HepG2 (cell line): ENCODE measurements at regions not wholly inside any gene's neighbourhood (a gene's known extent, or its start where the extent isn't known, plus 50 kb on each side); places are given as distances from the start of the nearest gene placed in this dataset.
"Not testable (repeated sequence)": the region's sequence is repeated elsewhere in the genome, so short reads cannot be mapped to it uniquely, and the experiment has no call there.

ENCODE experiments used
- ARNTL ChIP-seq: sonication (generic); formaldehyde crosslinking; IDR thresholded peaks from 2 replicates; pipeline ENCODE4 v1.4.0; 2020; ENCODE audit warnings: mild to moderate bottlenecking, missing genetic modification reagents
- FOXJ3 ChIP-seq: sonication (generic); formaldehyde crosslinking; IDR thresholded peaks from 2 replicates; pipeline ENCODE4 v1.4.0; 2020; ENCODE audit warnings: missing genetic modification reagents, mild to moderate bottlenecking, borderline replicate concordance
- FOXM1 ChIP-seq: sonication (generic); formaldehyde crosslinking; IDR thresholded peaks from 2 replicates; pipeline ENCODE4 v1.5.0; 2020; ENCODE audit warnings: missing genetic modification reagents
- HNRNPH1 ChIP-seq: fragments of 200-400 bp; formaldehyde crosslinking; optimal IDR thresholded peaks from 2 replicates; pipeline ENCODE3; 2017; ENCODE audit warnings: mild to moderate bottlenecking, low read depth, low read length
- MAX ChIP-seq: IDR thresholded peaks from 2 replicates; pipeline ENCODE4 v1.6.1; 2012; ENCODE audit warnings: inconsistent platforms
- YY1 ChIP-seq: IDR thresholded peaks from 2 replicates; pipeline ENCODE4 v1.6.1; 2011; ENCODE audit warnings: low read length, low read depth, moderate library complexity, mild to moderate bottlenecking; ENCODE audit not compliant: insufficient read depth, insufficient replicate concordance
- ZBTB39 ChIP-seq: sonication (generic); formaldehyde crosslinking; IDR thresholded peaks from 2 replicates; pipeline ENCODE4 v1.5.0; 2020; ENCODE audit warnings: missing genetic modification reagents
- ZNF740 ChIP-seq: sonication (generic); formaldehyde crosslinking; IDR thresholded peaks from 2 replicates; pipeline ENCODE4 v1.4.0; 2020; ENCODE audit warnings: missing genetic modification reagents
- ZNF781 ChIP-seq: sonication (generic); formaldehyde crosslinking; IDR thresholded peaks from 2 replicates; pipeline ENCODE4 v1.5.1; 2020; ENCODE audit warnings: borderline replicate concordance, mild to moderate bottlenecking, missing genetic modification reagents; ENCODE audit errors: not compliant biosample characterization
- TF ChIP-seq, protein P1 (sequence below): sonication (generic); formaldehyde crosslinking; IDR thresholded peaks from 2 replicates; pipeline ENCODE4 v1.5.0; 2020; ENCODE audit warnings: mild to moderate bottlenecking, missing genetic modification reagents, moderate library complexity
- TF ChIP-seq, protein P2 (sequence below): sonication (generic); formaldehyde crosslinking; conservative IDR thresholded peaks from 2 replicates; pipeline ENCODE4 v1.4.0; 2020; ENCODE audit warnings: missing genetic modification reagents

- TF ChIP-seq FOXM1; ZNF781 (CRISPR knock-in tag); ZNF740 (CRISPR knock-in tag); MAX; FOXJ3 (CRISPR knock-in tag); ARNTL (CRISPR knock-in tag); HNRNPH1; YY1; ZBTB39: not testable (repeated sequence)
- TF ChIP-seq, protein P1, sequence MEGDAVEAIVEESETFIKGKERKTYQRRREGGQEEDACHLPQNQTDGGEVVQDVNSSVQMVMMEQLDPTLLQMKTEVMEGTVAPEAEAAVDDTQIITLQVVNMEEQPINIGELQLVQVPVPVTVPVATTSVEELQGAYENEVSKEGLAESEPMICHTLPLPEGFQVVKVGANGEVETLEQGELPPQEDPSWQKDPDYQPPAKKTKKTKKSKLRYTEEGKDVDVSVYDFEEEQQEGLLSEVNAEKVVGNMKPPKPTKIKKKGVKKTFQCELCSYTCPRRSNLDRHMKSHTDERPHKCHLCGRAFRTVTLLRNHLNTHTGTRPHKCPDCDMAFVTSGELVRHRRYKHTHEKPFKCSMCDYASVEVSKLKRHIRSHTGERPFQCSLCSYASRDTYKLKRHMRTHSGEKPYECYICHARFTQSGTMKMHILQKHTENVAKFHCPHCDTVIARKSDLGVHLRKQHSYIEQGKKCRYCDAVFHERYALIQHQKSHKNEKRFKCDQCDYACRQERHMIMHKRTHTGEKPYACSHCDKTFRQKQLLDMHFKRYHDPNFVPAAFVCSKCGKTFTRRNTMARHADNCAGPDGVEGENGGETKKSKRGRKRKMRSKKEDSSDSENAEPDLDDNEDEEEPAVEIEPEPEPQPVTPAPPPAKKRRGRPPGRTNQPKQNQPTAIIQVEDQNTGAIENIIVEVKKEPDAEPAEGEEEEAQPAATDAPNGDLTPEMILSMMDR, result not testable (repeated sequence)
- TF ChIP-seq, protein P2, sequence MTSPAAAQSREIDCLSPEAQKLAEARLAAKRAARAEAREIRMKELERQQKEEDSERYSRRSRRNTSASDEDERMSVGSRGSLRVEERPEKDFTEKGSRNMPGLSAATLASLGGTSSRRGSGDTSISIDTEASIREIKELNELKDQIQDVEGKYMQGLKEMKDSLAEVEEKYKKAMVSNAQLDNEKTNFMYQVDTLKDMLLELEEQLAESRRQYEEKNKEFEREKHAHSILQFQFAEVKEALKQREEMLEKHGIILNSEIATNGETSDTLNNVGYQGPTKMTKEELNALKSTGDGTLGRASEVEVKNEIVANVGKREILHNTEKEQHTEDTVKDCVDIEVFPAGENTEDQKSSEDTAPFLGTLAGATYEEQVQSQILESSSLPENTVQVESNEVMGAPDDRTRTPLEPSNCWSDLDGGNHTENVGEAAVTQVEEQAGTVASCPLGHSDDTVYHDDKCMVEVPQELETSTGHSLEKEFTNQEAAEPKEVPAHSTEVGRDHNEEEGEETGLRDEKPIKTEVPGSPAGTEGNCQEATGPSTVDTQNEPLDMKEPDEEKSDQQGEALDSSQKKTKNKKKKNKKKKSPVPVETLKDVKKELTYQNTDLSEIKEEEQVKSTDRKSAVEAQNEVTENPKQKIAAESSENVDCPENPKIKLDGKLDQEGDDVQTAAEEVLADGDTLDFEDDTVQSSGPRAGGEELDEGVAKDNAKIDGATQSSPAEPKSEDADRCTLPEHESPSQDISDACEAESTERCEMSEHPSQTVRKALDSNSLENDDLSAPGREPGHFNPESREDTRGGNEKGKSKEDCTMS, result not testable (repeated sequence)
Observed at GRCh38 chr7:6991169-6991611, 165.1 kb upstream of the CCZ1B start.
